ENCODE measurements at regions not wholly inside any gene's neighbourhood (a gene's known extent, or its start where the extent isn't known, plus 50 kb on each side); places are given as distances from the start of the nearest gene placed in this dataset.

DNA sequence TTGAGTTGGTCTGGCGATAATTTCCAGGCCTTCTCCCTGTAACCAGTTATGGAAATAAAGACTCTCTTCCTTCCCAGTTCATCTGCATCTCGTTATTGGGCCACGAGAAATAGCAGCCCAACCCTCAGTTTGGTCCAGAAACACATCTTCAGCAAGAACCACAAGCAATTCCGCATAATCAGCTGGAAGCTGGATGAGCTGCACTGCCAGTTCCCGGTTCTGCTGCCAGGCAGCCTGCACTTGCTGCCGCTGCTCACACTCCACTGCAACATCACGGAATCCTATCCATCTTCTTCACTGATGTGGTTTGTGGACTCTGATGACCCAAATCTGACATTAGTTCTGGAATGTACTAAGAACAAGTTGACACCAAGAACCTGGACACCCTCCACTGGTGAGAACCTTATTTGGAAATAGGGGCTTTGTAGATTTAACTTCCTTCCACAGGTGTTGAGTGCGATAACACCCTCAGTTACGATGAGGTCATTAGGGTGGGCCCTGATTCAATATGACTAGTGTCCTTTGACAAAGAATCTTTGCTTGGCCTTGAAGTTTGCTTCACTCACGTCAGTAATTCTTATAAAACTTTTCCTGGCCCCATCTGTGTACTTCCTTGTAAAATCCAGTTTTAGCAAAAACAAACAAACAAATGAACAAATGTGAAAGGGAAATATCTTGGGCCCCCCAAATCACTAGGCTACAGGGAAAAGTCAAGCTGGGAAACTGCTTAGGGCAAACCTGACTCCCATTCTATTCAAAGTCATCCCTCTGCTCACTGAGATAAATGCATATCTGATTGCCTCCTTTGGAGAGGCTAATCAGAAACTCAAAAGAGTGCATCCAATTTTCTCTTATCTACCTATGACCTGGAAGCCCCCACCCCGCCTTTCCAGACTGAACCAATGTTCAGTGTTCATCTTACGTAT, 221.9 kb upstream of the PROK2 start:
- CTCF ChIA-PET = no interaction called here
- no peaks in the 10 kb centered on the region for H3K9me3 ChIP-seq (replicated peaks; ENCODE audit: control insufficient read depth, insufficient read depth, low read length)
- H3K79me2 ChIP-seq (ENCODE audit: control insufficient read depth, insufficient read depth, low read length) = no peaks in the 10 kb centered on the region
- no peak overlapping the region for H3K9ac ChIP-seq (replicated peaks; ENCODE audit: extremely low read depth, insufficient read depth, low read length)
- no peaks in the 10 kb centered on the region for H3K4me1 ChIP-seq (ENCODE audit: control insufficient read depth, extremely low read depth, insufficient read depth, low read length)
- dilution Hi-C loops (cut with MboI; ENCODE audit: extremely low pct_ligation_motif_present, low sequenced_read_pairs) = no loop called here
- no peaks in the 10 kb centered on the region for H3K36me3 ChIP-seq (ENCODE audit: control insufficient read depth in 2 of 2, extremely low read depth in 1 of 2, insufficient read depth in 2 of 2, low read length in 2 of 2)
- H3K4me2 ChIP-seq (ENCODE audit: insufficient read depth, low read length) = no peak overlapping the region
- no peak overlapping the region for H3K4me3 ChIP-seq (replicated peaks in 1 of 3; ENCODE audit: insufficient read depth in 1 of 3, low read depth in 1 of 3, low read length in 3 of 3)
- peaks cover 0 to 2% of the 10 kb centered on the region in 2 experiments for H3K27me3 ChIP-seq (ENCODE audit: control insufficient read depth in 2 of 2, insufficient read depth in 2 of 2, low read length in 2 of 2)
- FAIRE-seq (no peak), DNase-seq (ENCODE audit: low read depth, low spot score) (no peak)
- H3K27ac ChIP-seq (ENCODE audit: insufficient read depth, low read depth, low read length) = no peak overlapping the region
- H4K20me1 ChIP-seq (replicated peaks; ENCODE audit: control insufficient read depth, extremely low read depth, insufficient read depth, low read length) = no peaks in the 10 kb centered on the region
- H3K9me1 ChIP-seq (replicated peaks; ENCODE audit: control insufficient read depth, extremely low read depth, insufficient read depth, low read length) = no peaks in the 10 kb centered on the region
- intact Hi-C loops (cut with micrococcal nuclease) = no loop called here
- no TSS peak for BruUV-seq (replicated peaks)
- TF ChIP-seq POLR2AphosphoS5 (IDR thresholded peaks at IDR 0.05; ENCODE audit: insufficient read depth, low read depth, low read length) (no peak), EZH2 (IDR thresholded peaks at IDR 0.05; ENCODE audit: borderline replicate concordance, low read depth, low read length, severe bottlenecking) (no peak), JUN (IDR thresholded peaks at IDR 0.05; ENCODE audit: borderline replicate concordance, insufficient read depth, insufficient read length, low read depth) (no peak), FOS (IDR thresholded peaks at IDR 0.05; ENCODE audit: borderline replicate concordance, insufficient read depth, low read length) (no peak), GATA2 (IDR thresholded peaks at IDR 0.05; ENCODE audit: insufficient read depth, insufficient read length, low read depth, low read length) (no peak), POLR2A (IDR thresholded peaks at IDR 0.05; ENCODE audit: low read depth, low read length) (no peak), MYC (IDR thresholded peaks at IDR 0.05; ENCODE audit: low read depth, low read length) (no peak)
- TF ChIP-seq, protein P1, sequence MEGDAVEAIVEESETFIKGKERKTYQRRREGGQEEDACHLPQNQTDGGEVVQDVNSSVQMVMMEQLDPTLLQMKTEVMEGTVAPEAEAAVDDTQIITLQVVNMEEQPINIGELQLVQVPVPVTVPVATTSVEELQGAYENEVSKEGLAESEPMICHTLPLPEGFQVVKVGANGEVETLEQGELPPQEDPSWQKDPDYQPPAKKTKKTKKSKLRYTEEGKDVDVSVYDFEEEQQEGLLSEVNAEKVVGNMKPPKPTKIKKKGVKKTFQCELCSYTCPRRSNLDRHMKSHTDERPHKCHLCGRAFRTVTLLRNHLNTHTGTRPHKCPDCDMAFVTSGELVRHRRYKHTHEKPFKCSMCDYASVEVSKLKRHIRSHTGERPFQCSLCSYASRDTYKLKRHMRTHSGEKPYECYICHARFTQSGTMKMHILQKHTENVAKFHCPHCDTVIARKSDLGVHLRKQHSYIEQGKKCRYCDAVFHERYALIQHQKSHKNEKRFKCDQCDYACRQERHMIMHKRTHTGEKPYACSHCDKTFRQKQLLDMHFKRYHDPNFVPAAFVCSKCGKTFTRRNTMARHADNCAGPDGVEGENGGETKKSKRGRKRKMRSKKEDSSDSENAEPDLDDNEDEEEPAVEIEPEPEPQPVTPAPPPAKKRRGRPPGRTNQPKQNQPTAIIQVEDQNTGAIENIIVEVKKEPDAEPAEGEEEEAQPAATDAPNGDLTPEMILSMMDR (IDR thresholded peaks at IDR 0.05; ENCODE audit: extremely low read depth in 1 of 2, insufficient read depth in 1 of 2, low read depth in 1 of 2, low read length in 2 of 2) = no peak
- TF ChIP-seq, protein P2, sequence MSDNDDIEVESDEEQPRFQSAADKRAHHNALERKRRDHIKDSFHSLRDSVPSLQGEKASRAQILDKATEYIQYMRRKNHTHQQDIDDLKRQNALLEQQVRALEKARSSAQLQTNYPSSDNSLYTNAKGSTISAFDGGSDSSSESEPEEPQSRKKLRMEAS (IDR thresholded peaks at IDR 0.05; ENCODE audit: insufficient read depth, insufficient read length) = no peak
- H2AFZ ChIP-seq (ENCODE audit: low read depth, low read length) = no peak overlapping the region
- POLR2A ChIA-PET = no interaction called here

Data from endothelial cell of umbilical vein (primary cell).